Spleen (tissue), 7 donors: ENCODE measurements at regions not wholly inside any gene's neighbourhood (a gene's known extent, or its start where the extent isn't known, plus 50 kb on each side); places are given as distances from the start of the nearest gene placed in this dataset.

Experiments used
- CTCF ChIP-seq, 11 experiments: fragments of 200-600 bp in 7 of 11; fragments of 450-650 bp in 4 of 11; sonication (generic) in 4 of 11; IDR thresholded peaks in 8 of 11; conservative IDR thresholded peaks in 3 of 11; 1 replicate in 7 of 11; 2 replicates in 4 of 11; pipeline versions ENCODE4 v1.4.0 to v1.8.0; 2016 to 2021; ENCODE audit warnings: antibody characterized with exemption in 11 of 11, inconsistent platforms in 4 of 11, mild to moderate bottlenecking in 1 of 11
- POLR2A ChIP-seq, 3 donors: fragments of 450-650 bp; IDR thresholded peaks; one replicate each; pipeline ENCODE4 v1.5.1; 2017; ENCODE audit warnings: antibody characterized with exemption in 3 of 3, mild to moderate bottlenecking in 1 of 3
- POLR2AphosphoS5 ChIP-seq, 3 donors: sonication (generic); formaldehyde crosslinking; IDR thresholded peaks; one replicate each; pipeline ENCODE4 v1.5.1; 2017; ENCODE audit warnings: antibody characterized with exemption in 3 of 3
- donor health status: DM: no; HTN: no; CAD: no; lungs with moderate emphysema.
- donor health status: DM: no; HTN: no; CAD: no.
- donor health status: DM: no; HTN: no; CAD: no.

DNA sequence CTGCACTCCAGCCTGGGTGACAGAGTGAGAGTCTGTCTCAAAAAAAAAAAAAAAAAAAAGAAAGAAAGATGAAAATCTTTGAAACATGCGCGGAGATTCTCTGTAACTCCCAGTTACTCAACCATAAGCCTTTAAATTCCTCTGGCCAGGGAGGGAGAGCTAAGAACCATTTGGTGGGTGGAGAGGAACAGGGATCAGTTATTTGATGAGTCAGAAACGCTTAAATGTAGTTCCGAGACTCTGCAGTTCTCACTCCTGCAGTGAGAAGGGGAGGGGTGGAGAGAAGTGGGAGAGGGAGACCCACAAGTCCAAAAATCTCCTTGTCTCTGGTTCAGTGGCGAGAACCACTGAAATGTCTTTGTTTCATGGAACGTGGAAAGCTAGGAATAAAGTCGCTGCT lies 266.7 kb downstream of the SOX9 start:
- TF ChIP-seq CTCF (IDR thresholded peaks at IDR 0.05 in 8 of 11, conservative IDR thresholded peaks at IDR 0.05 in 3 of 11) (no peak), POLR2A (IDR thresholded peaks at IDR 0.05) (no peak), POLR2AphosphoS5 (IDR thresholded peaks at IDR 0.05) (no peak)
